Loucy (cell line): ENCODE measurements at regions not wholly inside any gene's neighbourhood (a gene's known extent, or its start where the extent isn't known, plus 50 kb on each side); places are given as distances from the start of the nearest gene placed in this dataset.
"Not testable (repeated sequence)": the region's sequence is repeated elsewhere in the genome, so short reads cannot be mapped to it uniquely, and the experiment has no call there.

Source experiments
- H2AFZ ChIP-seq: fragments of 200-600 bp; sonication (generic); 2 replicates; pipeline ENCODE4 v1.6.0; 2016; ENCODE audit warnings: antibody characterized with exemption, mild to moderate bottlenecking, low read length, moderate library complexity
- H3F3A ChIP-seq: fragments of 200-600 bp; 2 replicates; pipeline ENCODE4 v1.6.0; 2016; ENCODE audit warnings: antibody characterized with exemption, low read depth, mild to moderate bottlenecking
- H3K27me3 ChIP-seq: fragments of 200-600 bp; sonication (generic); 2 replicates; pipeline ENCODE4 v1.6.1; 2014; ENCODE audit warnings: low read length, mild to moderate bottlenecking; ENCODE audit not compliant: insufficient read depth, poor library complexity, severe bottlenecking
- H3K36me3 ChIP-seq: fragments of 200-600 bp; sonication (generic); 2 replicates; pipeline ENCODE4 v1.6.1; 2016; ENCODE audit warnings: low read length; ENCODE audit not compliant: insufficient read depth
- H3K4me1 ChIP-seq: fragments of 200-600 bp; sonication (generic); 2 replicates; pipeline ENCODE4 v1.5.1; 2014; ENCODE audit warnings: low read length, mild to moderate bottlenecking; ENCODE audit not compliant: insufficient read depth, poor library complexity, severe bottlenecking
- H3K4me2 ChIP-seq: fragments of 200-600 bp; sonication (generic); 2 replicates; pipeline ENCODE4 v1.6.0; 2014; ENCODE audit warnings: antibody characterized with exemption, low read length, low read depth, mild to moderate bottlenecking; ENCODE audit not compliant: poor library complexity, severe bottlenecking
- H3K4me3 ChIP-seq: fragments of 200-600 bp; sonication (generic); 2 replicates; pipeline ENCODE4 v1.5.1; 2014; ENCODE audit warnings: low read length, mild to moderate bottlenecking, mixed read lengths; ENCODE audit not compliant: poor library complexity, severe bottlenecking
- H3K79me2 ChIP-seq: fragments of 200-600 bp; sonication (generic); 2 replicates; pipeline ENCODE4 v1.6.1; 2014; ENCODE audit warnings: low read length; ENCODE audit not compliant: insufficient read depth
- H3K9ac ChIP-seq: fragments of 200-600 bp; sonication (generic); 2 replicates; pipeline ENCODE4 v1.6.0; 2014; ENCODE audit warnings: mild to moderate bottlenecking, low read depth, low read length, moderate library complexity; ENCODE audit not compliant: poor library complexity, severe bottlenecking
- H3K9me2 ChIP-seq: fragments of 200-600 bp; sonication (generic); replicated peaks from 2 replicates; pipeline ENCODE4 v1.6.1; 2016; ENCODE audit warnings: low read depth, low read length, mixed read lengths
- H3K9me3 ChIP-seq: fragments of 200-600 bp; sonication (generic); 2 replicates; pipeline ENCODE4 v1.6.1; 2014; ENCODE audit warnings: mild to moderate bottlenecking, antibody characterized with exemption, low read length, low read depth; ENCODE audit not compliant: insufficient read depth
- H4K20me1 ChIP-seq: fragments of 200-600 bp; sonication (generic); 2 replicates; pipeline ENCODE4 v1.6.0; 2014; ENCODE audit warnings: antibody characterized with exemption, low read length, mild to moderate bottlenecking; ENCODE audit not compliant: insufficient read depth, poor library complexity, severe bottlenecking
- EZH2phosphoT487 ChIP-seq: fragments of 200-600 bp; IDR thresholded peaks from 2 replicates; pipeline ENCODE4 v1.6.1; 2018; ENCODE audit warnings: antibody characterized with exemption, mild to moderate bottlenecking, moderate library complexity, borderline replicate concordance
- TF ChIP-seq, protein P1 (sequence below): fragments of 200-600 bp; sonication (generic); conservative IDR thresholded peaks from 2 replicates; pipeline ENCODE4 v1.5.1; 2014; ENCODE audit warnings: mild to moderate bottlenecking, antibody characterized with exemption, low read length

DNA sequence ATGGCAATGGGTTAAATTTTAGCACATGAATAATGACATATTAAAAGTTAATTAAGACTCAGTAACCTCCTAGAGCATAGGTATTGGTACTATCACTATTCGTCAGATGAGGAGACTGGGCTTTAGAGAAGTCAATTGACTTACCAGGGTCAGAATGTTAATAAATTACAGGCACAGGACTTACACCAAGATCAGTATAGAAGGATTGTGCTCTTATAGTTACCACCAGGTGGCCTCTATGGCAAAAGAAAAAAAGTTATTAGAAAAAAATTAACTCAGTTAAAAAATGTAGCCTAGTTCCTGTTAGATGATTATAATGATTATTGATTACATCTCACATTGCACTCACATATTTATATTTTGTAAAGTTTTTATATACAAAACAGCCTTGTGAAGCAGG lies 1163.7 kb downstream of the FAM181B start:
- H3K4me3 ChIP-seq: no peak overlapping the region
- no peak for TF ChIP-seq EZH2phosphoT487
- TF ChIP-seq, protein P1, sequence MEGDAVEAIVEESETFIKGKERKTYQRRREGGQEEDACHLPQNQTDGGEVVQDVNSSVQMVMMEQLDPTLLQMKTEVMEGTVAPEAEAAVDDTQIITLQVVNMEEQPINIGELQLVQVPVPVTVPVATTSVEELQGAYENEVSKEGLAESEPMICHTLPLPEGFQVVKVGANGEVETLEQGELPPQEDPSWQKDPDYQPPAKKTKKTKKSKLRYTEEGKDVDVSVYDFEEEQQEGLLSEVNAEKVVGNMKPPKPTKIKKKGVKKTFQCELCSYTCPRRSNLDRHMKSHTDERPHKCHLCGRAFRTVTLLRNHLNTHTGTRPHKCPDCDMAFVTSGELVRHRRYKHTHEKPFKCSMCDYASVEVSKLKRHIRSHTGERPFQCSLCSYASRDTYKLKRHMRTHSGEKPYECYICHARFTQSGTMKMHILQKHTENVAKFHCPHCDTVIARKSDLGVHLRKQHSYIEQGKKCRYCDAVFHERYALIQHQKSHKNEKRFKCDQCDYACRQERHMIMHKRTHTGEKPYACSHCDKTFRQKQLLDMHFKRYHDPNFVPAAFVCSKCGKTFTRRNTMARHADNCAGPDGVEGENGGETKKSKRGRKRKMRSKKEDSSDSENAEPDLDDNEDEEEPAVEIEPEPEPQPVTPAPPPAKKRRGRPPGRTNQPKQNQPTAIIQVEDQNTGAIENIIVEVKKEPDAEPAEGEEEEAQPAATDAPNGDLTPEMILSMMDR: no peak; the same call in 1 of the 2 replicates
- no peak overlapping the region for H3K4me2 ChIP-seq
- H3K9me2 ChIP-seq: no peaks in the 10 kb centered on the region
- H2AFZ ChIP-seq: no peak overlapping the region
- H3K9ac ChIP-seq: no peak overlapping the region
- no peaks in the 10 kb centered on the region for H3F3A ChIP-seq
- H3K4me1 ChIP-seq: no peaks in the 10 kb centered on the region
- no peaks in the 10 kb centered on the region for H3K79me2 ChIP-seq
- no peaks in the 10 kb centered on the region for H3K27me3 ChIP-seq
- H3K36me3 ChIP-seq: no peaks in the 10 kb centered on the region
- H4K20me1 ChIP-seq: no peaks in the 10 kb centered on the region
- no peaks in the 10 kb centered on the region for H3K9me3 ChIP-seq

DNA sequence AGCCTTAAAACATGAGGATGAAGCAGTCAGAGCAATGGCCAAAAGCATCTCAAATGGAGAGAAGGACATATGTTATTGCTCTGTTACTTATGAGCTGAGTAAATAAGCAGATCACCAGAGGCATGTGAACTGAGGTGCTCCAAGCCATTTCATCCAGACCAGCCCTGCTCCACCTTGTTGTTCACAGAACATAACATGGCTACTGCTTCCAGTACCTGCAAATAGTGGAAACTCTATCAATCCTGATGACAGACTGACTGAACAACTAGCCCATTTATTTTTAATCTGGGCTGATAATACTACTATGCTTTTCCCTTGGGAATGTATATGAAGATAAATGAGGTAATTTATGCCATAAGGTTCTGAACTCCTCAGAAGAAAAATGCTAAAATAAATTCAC lies 1164.7 kb downstream of the FAM181B start:
- Histone ChIP-seq H2AFZ (no peak overlapping the region), H3K9me3 (no peaks in the 10 kb centered on the region), H3K4me1 (no peaks in the 10 kb centered on the region), H3K4me2 (no peak overlapping the region), H3K4me3 (no peak overlapping the region), H3K36me3 (no peaks in the 10 kb centered on the region), H3K9me2 (no peaks in the 10 kb centered on the region), H3K27me3 (no peaks in the 10 kb centered on the region), H3K79me2 (no peaks in the 10 kb centered on the region), H4K20me1 (no peaks in the 10 kb centered on the region), H3K9ac (no peak overlapping the region), H3F3A (no peaks in the 10 kb centered on the region)
- no peak for TF ChIP-seq EZH2phosphoT487
- TF ChIP-seq, protein P1: no peak

DNA sequence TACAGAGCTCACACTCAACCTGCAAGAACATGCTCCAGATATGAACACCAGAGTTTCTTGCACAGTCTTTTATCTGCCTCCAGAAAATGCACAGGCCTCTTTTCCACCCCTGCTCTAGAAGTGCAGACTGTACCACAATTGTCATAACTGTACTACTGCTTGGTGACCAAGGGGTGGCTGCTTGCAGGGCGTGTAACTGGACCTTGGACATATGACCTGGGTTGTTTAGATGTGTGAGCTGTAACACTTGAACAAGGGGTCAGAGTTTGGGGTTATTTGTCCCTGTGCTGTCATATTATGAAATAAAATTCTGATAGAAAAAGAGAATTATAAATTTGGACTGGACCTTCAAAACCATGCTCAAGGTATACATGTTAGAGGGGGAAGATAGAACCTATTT lies 1185.5 kb downstream of the FAM181B start:
- H3K36me3 ChIP-seq: no peaks in the 10 kb centered on the region
- H3F3A ChIP-seq: no peaks in the 10 kb centered on the region
- no peaks in the 10 kb centered on the region for H3K9me3 ChIP-seq
- H3K9ac ChIP-seq: no peak overlapping the region
- no peaks in the 10 kb centered on the region for H4K20me1 ChIP-seq
- no peak overlapping the region for H3K4me2 ChIP-seq
- no peaks in the 10 kb centered on the region for H3K79me2 ChIP-seq
- H3K4me1 ChIP-seq: no peaks in the 10 kb centered on the region
- H3K4me3 ChIP-seq: no peak overlapping the region
- TF ChIP-seq EZH2phosphoT487: no peak
- TF ChIP-seq, protein P1: no peak
- no peak overlapping the region for H2AFZ ChIP-seq
- H3K9me2 ChIP-seq: no peaks in the 10 kb centered on the region
- no peaks in the 10 kb centered on the region for H3K27me3 ChIP-seq

DNA sequence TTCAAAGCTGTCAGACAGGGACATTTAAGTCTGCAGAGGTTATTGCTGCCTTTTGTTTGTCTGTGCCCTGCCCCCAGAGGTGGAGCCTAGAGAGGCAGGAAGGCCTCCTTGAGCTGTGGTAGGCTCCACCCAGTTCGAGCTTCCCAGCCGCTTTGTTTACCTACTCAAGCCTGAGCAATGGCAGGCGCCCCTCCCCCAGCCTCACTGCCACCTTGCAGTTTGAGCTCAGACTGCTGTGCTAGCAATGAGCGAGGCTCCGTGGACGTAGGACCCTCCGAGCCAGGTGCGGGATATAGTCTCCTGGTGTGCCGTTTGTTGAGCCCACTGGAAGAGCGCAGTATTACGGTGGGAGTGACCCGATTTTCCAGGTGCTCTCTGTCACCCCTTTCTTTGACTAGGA lies 1193.9 kb downstream of the FAM181B start:
- H3K9me3 ChIP-seq, H3K27me3 ChIP-seq, H3K36me3 ChIP-seq, H3K4me2 ChIP-seq, H3K79me2 ChIP-seq, H3K4me3 ChIP-seq, H3K9me2 ChIP-seq, H3K4me1 ChIP-seq, H3K9ac ChIP-seq, H2AFZ ChIP-seq, H4K20me1 ChIP-seq, H3F3A ChIP-seq: not testable (repeated sequence)
